GM23338 (cell line): ENCODE measurements at regions not wholly inside any gene's neighbourhood (a gene's known extent, or its start where the extent isn't known, plus 50 kb on each side); places are given as distances from the start of the nearest gene placed in this dataset.

Source experiments
- ATAC-seq: fragments of 200-7000 bp; cut with Tn5 transposase; 3 replicates; pipeline ENCODE4 v1.9.1; 2020
- DNase-seq: peaks from one replicate; pipeline ENCODE4 v3.0.0-alpha.2; 2015; ENCODE audit warnings: low spot score
- H2AFZ ChIP-seq: fragments of 200-600 bp; sonication (generic); 2 replicates; pipeline ENCODE4 v1.8.0; 2016; ENCODE audit warnings: antibody characterized with exemption, mild to moderate bottlenecking, moderate library complexity
- H3F3A ChIP-seq: fragments of 200-600 bp; sonication (generic); replicated peaks from 2 replicates; pipeline ENCODE4 v1.8.0; 2017; ENCODE audit warnings: antibody characterized with exemption, mixed run types, low read depth
- H3K27ac ChIP-seq: fragments of 200-600 bp; sonication (generic); 2 replicates; pipeline ENCODE4 v1.6.1; 2016; ENCODE audit warnings: low read depth
- H3K27me3 ChIP-seq: fragments of 200-600 bp; sonication (generic); 2 replicates; pipeline ENCODE4 v1.8.0; 2016; ENCODE audit warnings: mild to moderate bottlenecking, mixed run types, moderate library complexity; ENCODE audit not compliant: insufficient read depth
- H3K36me3 ChIP-seq: fragments of 200-600 bp; sonication (generic); 2 replicates; pipeline ENCODE4 v1.8.0; 2016; ENCODE audit warnings: mild to moderate bottlenecking; ENCODE audit not compliant: insufficient read depth
- H3K4me1 ChIP-seq: fragments of 200-600 bp; sonication (generic); 2 replicates; pipeline ENCODE4 v1.8.0; 2016; ENCODE audit warnings: mild to moderate bottlenecking, moderate library complexity; ENCODE audit not compliant: insufficient read depth
- H3K4me2 ChIP-seq: fragments of 200-600 bp; sonication (generic); 2 replicates; pipeline ENCODE4 v1.7.1; 2017; ENCODE audit warnings: mixed run types
- H3K4me3 ChIP-seq: fragments of 200-600 bp; sonication (generic); 2 replicates; pipeline ENCODE4 v1.6.1; 2016; ENCODE audit warnings: mixed run types
- H3K79me2 ChIP-seq: fragments of 200-600 bp; sonication (generic); replicated peaks from 2 replicates; pipeline ENCODE4 v1.8.0; 2017; ENCODE audit warnings: mild to moderate bottlenecking; ENCODE audit not compliant: insufficient read depth
- H3K9me2 ChIP-seq: fragments of 200-600 bp; sonication (generic); 2 replicates; pipeline ENCODE4 v1.8.0; 2017; ENCODE audit not compliant: insufficient read depth
- H4K20me1 ChIP-seq: fragments of 200-600 bp; sonication (generic); replicated peaks from 2 replicates; pipeline ENCODE4 v1.8.0; 2017; ENCODE audit warnings: mild to moderate bottlenecking; ENCODE audit not compliant: insufficient read depth
- H3K27ac Mint-ChIP-seq: 2 replicates; pipeline ENCODE4 v1.8.0; 2020; ENCODE audit warnings: inconsistent platforms, mild to moderate bottlenecking, moderate library complexity, mixed read lengths
- H3K27me3 Mint-ChIP-seq: 3 replicates; pipeline ENCODE4 v1.8.0; 2022; ENCODE audit warnings: low read depth, mild to moderate bottlenecking, moderate library complexity, mixed read lengths, inconsistent platforms; ENCODE audit not compliant: insufficient read depth, poor library complexity
- H3K36me3 Mint-ChIP-seq: 3 replicates; pipeline ENCODE4 v1.8.0; 2021; ENCODE audit warnings: low read depth, mild to moderate bottlenecking, inconsistent platforms, moderate library complexity, mixed read lengths
- H3K4me1 Mint-ChIP-seq: 3 replicates; pipeline ENCODE4 v1.8.0; 2020; ENCODE audit warnings: mild to moderate bottlenecking, inconsistent platforms, mixed read lengths
- H3K4me3 Mint-ChIP-seq: 3 replicates; pipeline ENCODE4 v1.8.0; 2021; ENCODE audit warnings: moderate library complexity, mild to moderate bottlenecking, inconsistent platforms, mixed read lengths
- H3K9me3 Mint-ChIP-seq: 3 replicates; pipeline ENCODE4 v1.8.0; 2020; ENCODE audit warnings: moderate library complexity, mild to moderate bottlenecking, inconsistent platforms, mixed read lengths
- CTCF ChIP-seq, 2 experiments: fragments of 200-600 bp in 1 of 2; sonication (generic) in 1 of 2; conservative IDR thresholded peaks; 2 replicates each; pipeline versions ENCODE4 v1.5.1 to v1.6.1; 2016 to 2017; ENCODE audit warnings: antibody characterized with exemption in 2 of 2, low read depth in 2 of 2, mild to moderate bottlenecking in 2 of 2, moderate library complexity in 1 of 2
- ETS1 ChIP-seq: IDR thresholded peaks from 2 replicates; pipeline ENCODE4 v1.6.1; 2016; ENCODE audit warnings: antibody characterized with exemption
- EZH2 ChIP-seq: fragments of 200-600 bp; sonication (generic); IDR thresholded peaks from one replicate; pipeline ENCODE4 v1.8.0; 2017; ENCODE audit warnings: antibody characterized with exemption, mild to moderate bottlenecking, low read depth; ENCODE audit not compliant: unreplicated experiment
- EZH2phosphoT487 ChIP-seq: fragments of 200-600 bp; sonication (generic); IDR thresholded peaks from one replicate; pipeline ENCODE4 v1.8.1; 2018; ENCODE audit warnings: antibody characterized with exemption; ENCODE audit not compliant: unreplicated experiment
- JUNB ChIP-seq: IDR thresholded peaks from one replicate; pipeline ENCODE4 v1.6.1; 2016; ENCODE audit warnings: antibody characterized with exemption; ENCODE audit not compliant: unreplicated experiment
- NANOG ChIP-seq: IDR thresholded peaks from 2 replicates; pipeline ENCODE4 v1.6.1; 2016; ENCODE audit warnings: antibody characterized with exemption, borderline replicate concordance
- POLR2AphosphoS5 ChIP-seq: IDR thresholded peaks from 2 replicates; pipeline ENCODE4 v1.6.1; 2016; ENCODE audit warnings: antibody characterized with exemption, low read depth
- REST ChIP-seq: IDR thresholded peaks from one replicate; pipeline ENCODE4 v1.6.1; 2018; ENCODE audit warnings: antibody characterized with exemption; ENCODE audit not compliant: unreplicated experiment
- STAT1 ChIP-seq: IDR thresholded peaks from one replicate; pipeline ENCODE4 v1.6.1; 2016; ENCODE audit warnings: antibody characterized with exemption; ENCODE audit not compliant: unreplicated experiment
- ZNF114 ChIP-seq: fragments of 250-450 bp; sonication (Bioruptor Pico); IDR thresholded peaks from 2 replicates; pipeline ENCODE4 v1.5.0; 2020; ENCODE audit warnings: mild to moderate bottlenecking, moderate library complexity
- ZNF331 ChIP-seq: fragments of 250-450 bp; sonication (Bioruptor Pico); IDR thresholded peaks from 2 replicates; pipeline ENCODE4 v1.5.0; 2020; ENCODE audit warnings: low read depth, mild to moderate bottlenecking, moderate library complexity
- ZNF462 ChIP-seq: fragments of 250-450 bp; sonication (Bioruptor Pico); IDR thresholded peaks from 2 replicates; pipeline ENCODE4 v1.5.0; 2020; ENCODE audit warnings: mild to moderate bottlenecking, moderate library complexity

- DNase-seq (no peak), ATAC-seq (no peak)
- Histone ChIP-seq H2AFZ (no peak overlapping the region), H3K79me2 (no peaks in the 10 kb centered on the region), H3K4me2 (no peak overlapping the region), H3K4me3 (no peak overlapping the region), H3K4me1 (no peaks in the 10 kb centered on the region), H4K20me1 (no peaks in the 10 kb centered on the region), H3K36me3 (no peaks in the 10 kb centered on the region), H3K9me2 (peaks cover 4% of the 10 kb centered on the region; the same call in 1 of the 2 replicates), H3K27me3 (no peaks in the 10 kb centered on the region), H3F3A (no peaks in the 10 kb centered on the region), H3K27ac (no peak overlapping the region)
- Mint-ChIP-seq H3K27ac (no peak overlapping the region), H3K36me3 (peaks cover 7% of the 10 kb centered on the region; the same call in 1 of the 3 replicates), H3K27me3 (no peaks in the 10 kb centered on the region), H3K9me3 (peaks cover 10% of the 10 kb centered on the region), H3K4me1 (peaks cover 2% of the 10 kb centered on the region; the same call in 1 of the 3 replicates), H3K4me3 (no peak overlapping the region)
- TF ChIP-seq ETS1 (no peak), REST (no peak), JUNB (no peak), ZNF114 (CRISPR knock-in tag) (no peak), POLR2AphosphoS5 (no peak), EZH2 (no peak), EZH2phosphoT487 (no peak), ZNF331 (no peak), NANOG (no peak), STAT1 (no peak), CTCF (conservative IDR thresholded peaks at IDR 0.05; ENCODE audit: low read depth in 2 of 2) (no peak), ZNF462 (CRISPR knock-in tag) (no peak)
Observed at GRCh38 chr5:163747586-163747985, 242.2 kb downstream of the MAT2B start.
